Neural progenitor cell (in vitro differentiated cells): ENCODE measurements at regions not wholly inside any gene's neighbourhood (a gene's known extent, or its start where the extent isn't known, plus 50 kb on each side); places are given as distances from the start of the nearest gene placed in this dataset.

Experiments used
- EZH2 ChIP-seq: fragments of 200-600 bp; sonication (generic); IDR thresholded peaks from 2 replicates; pipeline ENCODE4 v1.6.1; 2017; ENCODE audit warnings: antibody characterized with exemption, mild to moderate bottlenecking, moderate library complexity
- EZH2phosphoT487 ChIP-seq: fragments of 200-600 bp; sonication (generic); IDR thresholded peaks from 2 replicates; pipeline ENCODE4 v1.6.1; 2017; ENCODE audit warnings: antibody characterized with exemption
- TF ChIP-seq, protein P1 (sequence below): fragments of 200-600 bp; sonication (generic); IDR thresholded peaks from 2 replicates; pipeline ENCODE4 v1.5.1; 2017; ENCODE audit warnings: antibody characterized with exemption, mild to moderate bottlenecking

DNA sequence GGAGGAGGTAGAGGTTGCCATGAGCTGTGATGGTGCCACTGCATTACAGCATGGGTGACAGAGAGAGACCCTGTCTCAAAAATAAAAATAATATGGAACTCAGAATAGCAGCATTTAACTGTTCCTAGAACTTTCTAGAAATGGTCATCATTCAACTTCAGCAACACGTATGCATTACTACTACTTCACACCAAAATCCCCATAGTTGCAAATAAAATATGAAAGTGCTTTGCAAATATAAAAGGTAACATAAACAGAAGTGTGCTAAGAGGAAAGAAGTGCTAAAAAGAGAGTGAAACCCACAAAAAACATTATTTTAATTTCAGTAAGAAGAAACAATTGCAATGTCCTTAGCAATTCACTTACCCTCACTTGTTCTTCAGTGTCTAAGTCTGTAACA is 169.7 kb upstream of the NUDT4 start:
- TF ChIP-seq, protein P1, sequence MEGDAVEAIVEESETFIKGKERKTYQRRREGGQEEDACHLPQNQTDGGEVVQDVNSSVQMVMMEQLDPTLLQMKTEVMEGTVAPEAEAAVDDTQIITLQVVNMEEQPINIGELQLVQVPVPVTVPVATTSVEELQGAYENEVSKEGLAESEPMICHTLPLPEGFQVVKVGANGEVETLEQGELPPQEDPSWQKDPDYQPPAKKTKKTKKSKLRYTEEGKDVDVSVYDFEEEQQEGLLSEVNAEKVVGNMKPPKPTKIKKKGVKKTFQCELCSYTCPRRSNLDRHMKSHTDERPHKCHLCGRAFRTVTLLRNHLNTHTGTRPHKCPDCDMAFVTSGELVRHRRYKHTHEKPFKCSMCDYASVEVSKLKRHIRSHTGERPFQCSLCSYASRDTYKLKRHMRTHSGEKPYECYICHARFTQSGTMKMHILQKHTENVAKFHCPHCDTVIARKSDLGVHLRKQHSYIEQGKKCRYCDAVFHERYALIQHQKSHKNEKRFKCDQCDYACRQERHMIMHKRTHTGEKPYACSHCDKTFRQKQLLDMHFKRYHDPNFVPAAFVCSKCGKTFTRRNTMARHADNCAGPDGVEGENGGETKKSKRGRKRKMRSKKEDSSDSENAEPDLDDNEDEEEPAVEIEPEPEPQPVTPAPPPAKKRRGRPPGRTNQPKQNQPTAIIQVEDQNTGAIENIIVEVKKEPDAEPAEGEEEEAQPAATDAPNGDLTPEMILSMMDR = no peak
- TF ChIP-seq EZH2 (no peak), EZH2phosphoT487 (no peak)
